ENCODE measurements at regions not wholly inside any gene's neighbourhood (a gene's known extent, or its start where the extent isn't known, plus 50 kb on each side); places are given as distances from the start of the nearest gene placed in this dataset.
"Not testable (repeated sequence)": the region's sequence is repeated elsewhere in the genome, so short reads cannot be mapped to it uniquely, and the experiment has no call there.

DNA sequence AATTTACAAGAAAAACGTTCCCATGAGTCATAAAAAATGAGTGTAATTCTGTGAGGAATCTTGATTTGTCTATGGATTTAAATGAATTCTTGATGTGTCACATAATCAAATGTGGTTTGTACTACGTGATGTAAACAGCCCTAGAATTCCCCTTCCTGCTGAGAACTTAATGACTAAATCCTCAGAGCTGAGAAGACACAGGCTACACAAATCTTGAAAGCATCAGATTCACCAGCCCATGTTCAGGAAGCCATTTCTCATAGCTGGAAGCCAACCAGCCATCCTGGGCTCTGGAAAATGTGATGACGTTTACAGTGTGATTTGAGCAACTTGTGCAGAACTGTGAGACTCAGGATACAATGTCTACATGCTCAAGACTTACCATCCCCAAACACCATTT lies 193.7 kb upstream of the MME start:
- no peak for TF ChIP-seq ZFX (IDR thresholded peaks at IDR 0.05)
- TF ChIP-seq, protein P1, sequence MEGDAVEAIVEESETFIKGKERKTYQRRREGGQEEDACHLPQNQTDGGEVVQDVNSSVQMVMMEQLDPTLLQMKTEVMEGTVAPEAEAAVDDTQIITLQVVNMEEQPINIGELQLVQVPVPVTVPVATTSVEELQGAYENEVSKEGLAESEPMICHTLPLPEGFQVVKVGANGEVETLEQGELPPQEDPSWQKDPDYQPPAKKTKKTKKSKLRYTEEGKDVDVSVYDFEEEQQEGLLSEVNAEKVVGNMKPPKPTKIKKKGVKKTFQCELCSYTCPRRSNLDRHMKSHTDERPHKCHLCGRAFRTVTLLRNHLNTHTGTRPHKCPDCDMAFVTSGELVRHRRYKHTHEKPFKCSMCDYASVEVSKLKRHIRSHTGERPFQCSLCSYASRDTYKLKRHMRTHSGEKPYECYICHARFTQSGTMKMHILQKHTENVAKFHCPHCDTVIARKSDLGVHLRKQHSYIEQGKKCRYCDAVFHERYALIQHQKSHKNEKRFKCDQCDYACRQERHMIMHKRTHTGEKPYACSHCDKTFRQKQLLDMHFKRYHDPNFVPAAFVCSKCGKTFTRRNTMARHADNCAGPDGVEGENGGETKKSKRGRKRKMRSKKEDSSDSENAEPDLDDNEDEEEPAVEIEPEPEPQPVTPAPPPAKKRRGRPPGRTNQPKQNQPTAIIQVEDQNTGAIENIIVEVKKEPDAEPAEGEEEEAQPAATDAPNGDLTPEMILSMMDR (conservative IDR thresholded peaks at IDR 0.05): no peak
- H3K27ac ChIP-seq: no peak overlapping the region

DNA sequence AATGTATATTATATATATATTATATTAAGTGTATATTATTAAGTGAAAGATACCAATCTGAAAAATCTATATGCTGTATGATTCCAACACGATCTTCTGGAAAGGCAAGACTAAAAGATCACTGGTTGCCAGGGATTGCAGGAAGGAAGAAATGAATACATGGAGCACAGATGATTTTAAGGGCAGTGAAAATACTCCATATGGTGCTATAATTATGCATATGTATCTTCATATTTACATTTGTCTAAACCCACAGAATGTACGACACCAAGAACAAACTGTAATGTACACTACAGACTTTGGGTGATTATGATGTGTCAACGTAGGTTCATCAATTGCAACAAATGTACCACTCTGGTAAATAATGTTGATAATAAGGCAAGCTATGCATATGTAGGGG lies 194.7 kb upstream of the MME start:
- TF ChIP-seq, protein P1 (conservative IDR thresholded peaks at IDR 0.05): no peak

DNA sequence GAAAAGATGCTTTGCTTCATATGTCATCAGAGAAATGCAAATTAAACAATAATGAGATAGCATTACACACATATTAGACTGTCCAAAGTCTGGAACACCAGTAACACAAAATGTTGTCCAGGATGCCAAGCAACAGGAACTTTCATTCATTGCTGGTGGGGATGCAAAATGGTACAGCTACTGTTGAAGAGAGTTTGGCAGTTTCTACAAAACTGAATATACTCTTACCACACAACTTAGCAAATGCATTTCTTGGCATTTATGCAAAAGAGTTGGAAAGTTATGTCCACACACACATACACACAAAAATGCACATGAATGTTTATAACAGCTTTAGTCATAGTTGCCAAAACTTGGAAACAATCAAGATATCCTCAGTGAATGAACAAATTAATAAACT lies 195.2 kb upstream of the MME start:
- TF ChIP-seq ZFX (IDR thresholded peaks at IDR 0.05): no peak
- H3K27ac ChIP-seq: no peak overlapping the region

More for the DNA sequence above, 194.7 kb upstream of the MME start:
- H3K27ac ChIP-seq: no peak overlapping the region

DNA sequence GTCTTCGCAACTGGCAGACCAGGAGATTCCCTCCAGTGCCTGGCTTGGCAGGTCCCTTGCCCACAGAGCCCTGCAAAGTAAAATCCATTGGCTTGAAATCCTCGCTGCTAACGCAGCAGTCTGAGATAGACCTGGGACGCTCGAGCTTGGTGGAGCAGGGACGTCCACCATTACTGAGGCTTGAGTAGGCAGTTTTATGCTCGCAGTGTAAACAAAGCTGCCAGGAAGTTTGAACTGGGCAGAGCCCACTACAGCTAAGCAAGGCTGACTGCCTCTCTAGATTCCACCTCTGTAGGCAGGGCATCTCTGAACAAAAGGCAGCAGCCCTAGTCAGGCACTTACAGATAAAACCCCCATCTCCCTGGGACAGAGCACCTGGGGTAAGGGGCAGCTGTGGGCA lies 205.0 kb upstream of the MME start:
- H3K27ac ChIP-seq: 0 out of 2 replicates have a peak overlapping the region, but pooled peaks have one; percentile 0
- TF ChIP-seq ZFX (IDR thresholded peaks at IDR 0.05): no peak
- TF ChIP-seq, protein P1 (conservative IDR thresholded peaks at IDR 0.05): no peak

DNA sequence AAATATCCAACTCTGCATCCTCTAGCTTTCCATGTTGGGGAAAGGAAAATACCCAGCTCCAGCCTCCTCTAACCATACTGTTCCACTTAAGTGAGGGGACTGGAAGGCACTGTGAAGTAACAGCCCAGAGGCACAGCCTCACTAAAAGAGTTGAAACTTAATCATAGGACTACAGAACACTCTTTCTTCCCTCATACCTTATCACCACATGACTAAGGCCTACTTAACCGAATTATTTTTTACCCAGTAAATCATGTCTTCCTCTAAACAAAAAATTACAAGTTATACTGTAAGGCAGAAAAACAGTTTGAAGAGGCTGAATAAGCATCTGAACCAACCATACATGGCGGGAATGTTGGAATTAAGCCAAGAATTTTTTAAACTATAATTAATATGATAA lies 207.4 kb upstream of the MME start:
- H3K27ac ChIP-seq: no peak overlapping the region
- TF ChIP-seq, protein P1 (conservative IDR thresholded peaks at IDR 0.05): no peak
- TF ChIP-seq ZFX (IDR thresholded peaks at IDR 0.05): no peak

DNA sequence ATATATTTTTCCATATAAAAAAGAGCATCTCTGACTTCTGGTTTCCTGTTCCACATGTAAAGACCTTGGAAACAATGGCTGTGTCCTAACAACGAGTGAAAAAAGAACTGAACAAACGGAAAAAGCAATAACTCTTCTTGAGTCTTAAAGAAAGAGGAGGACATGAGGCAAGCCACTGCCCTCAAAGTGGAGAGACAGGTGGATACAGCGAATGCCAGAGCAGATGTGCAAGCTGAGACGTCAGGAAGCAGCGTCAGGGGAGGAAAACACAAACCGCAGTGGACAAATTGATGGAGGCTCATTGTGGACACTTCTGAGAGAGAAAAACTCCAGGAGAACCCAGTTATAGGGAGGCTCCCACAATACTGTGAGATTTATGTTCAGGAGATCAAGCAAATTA lies 208.0 kb upstream of the MME start:
- H3K27ac ChIP-seq: no peak overlapping the region
- no peak for TF ChIP-seq ZFX (IDR thresholded peaks at IDR 0.05)
- TF ChIP-seq, protein P1 (conservative IDR thresholded peaks at IDR 0.05): no peak

DNA sequence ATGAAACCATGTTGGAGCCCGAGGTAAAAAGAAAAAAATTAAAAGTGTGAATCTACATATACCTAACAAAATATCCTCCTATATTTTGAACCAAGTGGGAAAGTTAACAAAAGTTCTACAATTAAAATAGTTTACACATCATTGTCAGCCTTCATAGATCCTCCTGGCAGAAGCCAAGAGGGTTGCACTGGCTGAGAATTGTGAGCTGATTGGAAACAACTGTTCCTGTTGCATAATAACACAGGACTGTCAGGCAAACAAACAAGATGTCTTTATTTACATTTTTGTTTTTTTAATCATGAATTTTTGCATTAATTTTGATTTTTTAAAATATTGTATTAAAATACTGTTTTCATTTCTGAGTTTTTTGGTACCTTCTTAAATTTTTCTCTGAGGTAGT lies 215.2 kb upstream of the MME start:
- no peak for TF ChIP-seq ZFX (IDR thresholded peaks at IDR 0.05)
- TF ChIP-seq, protein P1 (conservative IDR thresholded peaks at IDR 0.05): no peak

DNA sequence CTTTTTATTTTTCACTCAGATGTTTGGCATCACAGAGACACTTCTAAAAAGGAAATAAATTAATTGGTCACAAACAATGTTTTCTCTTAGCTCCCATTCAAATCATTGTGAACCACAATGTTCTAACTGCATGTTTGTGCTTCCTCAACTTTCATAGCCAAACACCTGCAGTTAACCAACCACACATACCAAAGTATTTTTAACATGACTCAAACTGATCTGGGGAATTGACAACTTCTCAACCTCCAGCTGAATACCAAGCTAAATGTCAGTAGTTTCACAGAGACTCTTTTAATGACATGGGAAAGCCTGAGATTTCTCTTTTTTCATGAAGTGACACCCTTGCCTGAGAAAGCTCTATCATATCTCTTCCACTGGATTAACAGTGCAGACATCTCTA lies 217.9 kb upstream of the MME start:
- no peak overlapping the region for H3K27ac ChIP-seq
- TF ChIP-seq, protein P1 (conservative IDR thresholded peaks at IDR 0.05): no peak
- no peak for TF ChIP-seq ZFX (IDR thresholded peaks at IDR 0.05)

More for the DNA sequence above, 215.2 kb upstream of the MME start:
- no peak overlapping the region for H3K27ac ChIP-seq

DNA sequence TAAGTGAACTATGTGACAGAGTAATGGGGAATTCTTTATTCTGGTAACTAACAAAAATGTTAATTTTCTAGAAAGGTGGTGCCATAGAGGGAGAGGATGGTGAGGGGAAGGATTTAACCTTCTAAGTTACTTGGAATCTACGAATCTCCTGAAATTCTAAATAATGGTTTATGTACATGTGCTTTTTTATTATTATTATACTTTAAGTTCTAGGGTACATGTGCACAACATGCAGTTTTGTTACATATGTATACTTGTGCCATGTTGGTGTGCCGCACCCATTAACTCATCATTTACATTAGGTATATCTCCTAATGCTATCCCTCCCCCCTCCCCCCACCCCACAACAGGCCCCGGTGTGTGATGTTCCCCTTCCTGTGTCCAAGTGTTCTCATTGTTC lies 227.1 kb upstream of the MME start:
- H3K27ac ChIP-seq: not testable (repeated sequence)
